HG03039 (cell line): ENCODE measurements at regions not wholly inside any gene's neighbourhood (a gene's known extent, or its start where the extent isn't known, plus 50 kb on each side); places are given as distances from the start of the nearest gene placed in this dataset.

Experiments
- ATAC-seq: cut with Tn5 transposase; IDR thresholded peaks from one replicate; pipeline ENCODE4 v1.9.1; 2021; ENCODE audit warnings: mild to moderate bottlenecking, moderate library complexity; ENCODE audit not compliant: unreplicated experiment

DNA sequence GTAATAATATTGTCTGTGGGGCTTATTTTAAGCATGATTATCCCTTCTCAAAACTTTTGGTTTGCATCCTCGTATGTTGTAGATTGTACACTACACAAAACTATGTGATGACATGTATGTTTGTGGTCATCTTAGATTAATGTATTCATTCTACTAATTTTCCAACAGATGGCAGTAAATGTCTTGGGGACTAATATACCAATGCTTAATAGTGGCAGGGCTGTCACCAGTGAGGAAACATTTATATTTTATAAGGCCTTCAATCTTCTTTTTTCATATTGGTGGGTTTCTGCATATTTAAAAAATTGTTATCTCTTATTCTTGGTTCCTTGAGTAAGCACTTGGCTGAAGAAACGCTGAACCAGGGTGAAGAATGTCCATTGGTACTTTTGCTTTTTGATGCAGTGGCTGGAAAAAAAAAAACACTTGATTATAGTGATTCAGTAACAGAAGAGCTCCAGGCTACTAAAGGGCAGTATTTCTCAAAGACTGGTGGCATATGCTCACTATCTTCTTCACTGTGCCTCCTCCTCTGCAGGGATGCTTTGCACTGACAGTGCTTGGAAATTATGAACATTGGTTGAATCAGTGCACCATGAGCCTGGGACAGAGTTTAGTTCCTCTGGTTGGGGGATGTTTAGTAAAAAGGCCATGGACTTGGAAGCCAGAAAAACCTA lies 530.3 kb downstream of the RASEF start:
- no peak for ATAC-seq

DNA sequence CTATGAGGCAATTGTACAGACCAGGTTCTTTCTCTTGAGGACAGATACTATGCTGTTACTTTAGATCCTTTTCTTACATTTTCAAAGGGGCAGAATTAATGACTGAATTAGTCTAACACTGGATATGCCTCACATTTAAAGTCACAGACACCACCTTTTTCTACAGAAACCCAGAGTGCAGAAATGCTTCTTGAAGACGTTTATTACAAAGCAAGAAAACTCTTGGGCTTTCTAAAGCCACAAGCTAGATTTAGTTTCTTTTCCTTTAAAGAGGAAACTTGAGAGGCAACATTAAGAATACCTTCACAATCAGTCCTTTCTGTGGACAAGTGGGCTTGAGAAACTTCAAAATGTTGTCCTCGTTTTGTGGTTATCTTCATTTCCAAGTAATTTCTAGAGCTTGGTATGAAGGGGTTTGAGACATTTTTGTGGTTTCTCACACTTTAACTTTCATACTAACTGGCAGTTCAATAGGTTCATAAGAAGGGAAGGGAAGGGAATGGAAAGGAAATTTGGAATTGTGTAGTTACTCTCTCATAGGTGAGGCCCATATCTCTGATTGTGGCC lies 527.4 kb downstream of the RASEF start:
- no peak for ATAC-seq

- ATAC-seq = no peak
These were observed 524.3 kb downstream of the RASEF start for GRCh38 chr9:82538634-82539033.

DNA sequence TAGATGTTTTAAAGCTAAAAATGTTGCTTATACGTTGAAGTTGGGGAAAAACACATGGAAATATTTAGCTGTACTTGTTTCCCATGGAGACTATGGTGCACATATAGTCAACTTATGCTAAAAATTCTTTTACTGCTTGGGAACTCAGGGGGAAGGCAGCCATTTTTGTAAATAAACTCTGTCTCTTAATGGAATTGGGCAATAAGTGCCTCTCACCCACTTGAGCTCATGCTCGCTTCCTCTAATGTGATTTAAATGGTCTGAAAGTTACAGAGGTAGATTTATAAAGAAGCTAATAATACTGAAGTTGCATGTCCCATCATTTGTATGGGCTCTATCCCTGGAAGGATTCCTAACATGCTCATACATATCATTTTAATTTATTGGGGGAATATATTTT lies 523.8 kb downstream of the RASEF start:
- ATAC-seq = no peak

GRCh38 chr9:82539856-82540579 lies 522.9 kb downstream of the RASEF start:
- no peak for ATAC-seq

DNA sequence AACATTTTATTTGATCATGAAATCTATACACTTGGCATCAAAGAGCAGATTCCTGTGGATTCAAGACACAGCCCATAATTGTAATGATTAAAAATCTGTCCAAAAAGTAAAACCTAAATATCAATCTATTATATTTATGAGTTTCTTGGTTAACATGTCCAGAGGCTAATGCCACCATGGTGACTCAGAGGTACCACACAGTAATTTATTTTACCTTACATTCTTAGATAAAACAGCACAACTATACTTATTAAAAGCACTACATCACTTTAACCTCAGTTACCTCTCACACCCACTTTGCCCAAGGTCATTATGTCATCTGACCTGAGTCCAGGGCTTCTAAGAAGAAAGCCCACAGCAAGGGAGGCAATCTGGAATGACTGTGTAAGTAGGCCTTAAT lies 519.2 kb downstream of the RASEF start:
- ATAC-seq = no peak

DNA sequence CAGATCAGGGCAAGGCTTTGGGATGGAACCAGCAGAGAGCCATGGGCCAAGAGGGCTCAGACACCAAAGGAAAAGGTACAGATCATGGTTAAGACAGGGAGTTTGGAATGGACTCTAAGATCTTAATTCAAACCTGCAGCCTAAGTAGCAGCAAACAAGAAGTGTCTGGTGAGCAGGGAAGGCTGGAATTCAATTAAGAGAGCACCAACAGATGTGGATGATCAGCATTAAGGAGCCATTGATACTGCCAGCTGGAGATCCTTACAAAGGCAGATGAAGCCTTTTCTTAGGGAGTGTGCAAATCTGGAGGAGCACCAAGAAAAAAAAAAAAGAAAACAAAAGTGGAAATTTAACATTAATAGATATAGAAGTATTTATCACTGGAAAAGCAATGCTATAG lies 516.8 kb downstream of the RASEF start:
- no peak for ATAC-seq

DNA sequence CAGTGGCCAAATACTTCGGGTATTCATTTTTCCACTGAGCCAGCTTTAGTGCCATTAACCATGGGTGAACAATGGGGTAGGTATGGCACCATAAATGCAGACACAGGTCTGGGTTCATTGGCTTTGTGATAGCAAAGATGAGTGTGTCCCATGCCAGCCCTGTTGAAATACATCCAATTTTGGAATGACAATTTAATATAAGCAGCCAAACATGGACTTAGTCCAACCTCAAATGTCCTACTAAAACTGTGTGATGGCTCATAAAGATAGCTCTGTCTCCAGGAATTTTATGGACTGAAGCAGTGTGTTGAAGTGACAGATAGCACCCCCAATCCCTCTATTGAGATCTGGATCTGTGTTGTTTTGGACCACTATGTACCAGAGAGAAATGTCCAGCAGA lies 514.9 kb downstream of the RASEF start:
- no peak for ATAC-seq

DNA sequence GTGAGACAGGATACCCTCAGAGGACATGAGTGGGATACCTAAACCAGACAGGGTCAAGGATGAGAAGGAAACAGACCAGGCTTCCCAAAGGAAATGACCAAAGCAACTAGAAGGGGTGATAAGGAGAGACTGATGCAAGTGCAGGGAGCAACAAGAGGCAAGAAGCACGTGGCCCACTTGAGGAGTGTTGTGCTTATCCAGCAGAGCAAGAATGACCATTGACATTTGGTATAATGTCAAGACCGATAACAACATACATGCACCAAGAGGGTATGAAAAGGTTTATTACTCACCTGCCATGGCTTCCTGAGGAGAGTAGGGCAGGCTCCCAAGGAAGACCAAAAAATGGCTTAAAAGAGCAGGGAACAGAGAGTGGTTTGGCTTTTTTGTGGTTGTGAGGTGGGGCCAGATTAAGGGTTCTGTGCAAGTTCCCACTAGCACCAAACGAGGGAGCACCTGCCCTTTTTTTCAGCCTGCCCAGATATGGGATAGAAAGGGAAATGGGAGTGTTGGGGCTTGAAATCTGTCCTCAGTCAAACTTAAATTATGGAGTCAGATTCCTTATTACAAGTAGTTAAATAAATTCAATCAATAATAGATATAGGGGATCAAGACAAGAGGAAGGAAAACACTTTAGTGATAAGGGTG lies 513.6 kb downstream of the RASEF start:
- no peak for ATAC-seq

DNA sequence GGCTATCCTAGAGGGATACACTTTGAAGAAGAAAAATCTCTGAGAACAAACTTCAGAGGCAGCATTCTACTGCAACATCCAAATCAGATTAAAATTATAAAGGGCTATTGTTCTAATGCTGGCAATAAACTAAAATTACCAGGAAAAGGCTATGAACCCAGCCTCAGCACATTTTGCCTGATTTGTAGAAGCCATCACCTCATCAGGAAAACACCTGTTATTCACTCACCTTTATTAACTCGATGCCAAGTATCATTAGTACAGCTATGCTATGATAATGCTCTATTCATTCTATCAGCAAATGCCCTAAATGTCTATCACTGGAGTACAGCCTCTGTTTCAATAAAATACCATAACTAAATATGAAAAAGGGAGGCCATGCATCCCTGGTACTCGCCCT lies 510.2 kb downstream of the RASEF start:
- no peak for ATAC-seq

GRCh38 chr9:82553654-82554366 lies 509.1 kb downstream of the RASEF start:
- ATAC-seq = no peak

- ATAC-seq = no peak
These were observed 508.6 kb downstream of the RASEF start for GRCh38 chr9:82554381-82554780.

DNA sequence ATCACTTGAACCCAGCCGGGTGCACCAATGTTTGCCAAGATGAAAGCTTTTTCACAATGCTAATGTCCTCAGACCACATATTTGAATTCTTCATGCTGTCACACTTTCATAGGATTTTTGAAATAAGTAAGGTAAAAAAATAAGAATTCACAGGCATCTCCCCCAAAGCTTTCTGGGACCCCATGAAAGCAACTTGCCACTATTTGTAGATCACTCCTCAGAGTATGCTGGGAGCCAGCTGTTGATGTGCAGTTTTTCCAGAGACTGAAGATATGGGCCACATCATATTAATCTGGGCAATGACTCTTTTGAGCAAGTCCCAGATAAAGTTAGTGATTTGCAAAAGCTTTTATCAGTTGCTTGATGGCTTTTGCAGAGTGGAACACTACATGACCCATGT lies 507.9 kb downstream of the RASEF start:
- no peak for ATAC-seq

GRCh38 chr9:82555431-82556051 lies 507.4 kb downstream of the RASEF start:
- ATAC-seq = no peak

DNA sequence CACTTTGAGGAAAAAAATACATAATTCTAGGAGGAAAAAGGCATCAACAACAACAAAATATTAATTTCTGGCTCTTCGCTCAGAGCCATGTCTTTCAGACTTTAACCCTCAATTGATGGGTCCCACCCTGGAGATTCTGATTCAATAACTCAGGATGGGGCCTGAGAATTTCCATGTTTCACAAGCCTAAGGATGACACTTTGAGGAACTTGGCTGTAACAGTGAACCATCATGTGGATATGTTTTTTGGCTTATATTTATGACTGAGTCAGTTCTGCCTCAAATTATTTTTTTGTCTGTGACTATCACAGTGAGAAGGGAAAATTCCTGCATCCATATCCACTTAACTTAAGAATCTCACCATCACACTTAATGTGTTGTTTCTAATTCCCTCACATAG lies 504.6 kb downstream of the RASEF start:
- no peak for ATAC-seq

- no peak for ATAC-seq
These were observed 503.9 kb downstream of the RASEF start for GRCh38 chr9:82558855-82559630.

GRCh38 chr9:82560036-82560435 lies 502.9 kb downstream of the RASEF start:
- no peak for ATAC-seq

- no peak for ATAC-seq
These were observed 502.5 kb downstream of the RASEF start for GRCh38 chr9:82560457-82560904.

DNA sequence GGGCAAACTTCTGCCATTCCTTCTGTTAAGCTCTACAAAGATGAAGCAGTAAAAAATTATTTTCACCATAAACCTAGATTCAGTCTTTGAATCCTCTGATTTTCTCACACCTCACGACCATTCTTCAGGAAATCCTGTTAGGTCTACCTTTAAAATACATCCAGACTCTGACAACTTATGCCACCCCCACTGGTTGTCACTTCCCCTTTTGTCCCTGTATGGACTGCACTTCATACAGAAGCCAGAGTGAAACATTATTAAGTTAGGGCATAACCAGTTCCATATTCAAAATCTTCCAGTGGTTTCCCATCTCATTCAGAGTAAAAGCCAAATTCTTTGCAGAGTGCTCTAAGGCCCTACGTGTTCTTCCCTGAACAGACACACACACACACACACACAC lies 499.8 kb downstream of the RASEF start:
- no peak for ATAC-seq

DNA sequence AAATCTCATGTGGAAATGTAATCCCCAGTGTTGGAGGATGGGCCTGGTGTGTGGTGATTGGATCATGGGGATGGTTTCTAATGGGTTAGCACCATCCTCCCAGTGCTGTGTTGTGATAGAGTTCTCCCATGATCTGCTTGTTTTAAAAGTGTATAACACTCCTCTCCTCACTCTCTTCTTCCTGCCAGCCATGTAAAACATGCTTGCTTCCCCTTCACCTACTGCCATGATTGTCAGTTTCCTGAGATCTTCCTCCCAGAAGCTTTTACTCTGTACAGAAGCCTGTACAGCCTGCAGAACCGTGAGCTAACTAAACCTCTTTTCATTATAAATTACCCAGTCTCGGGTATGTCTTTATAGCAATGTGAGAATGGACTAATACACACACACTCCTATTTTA lies 499.1 kb downstream of the RASEF start:
- no peak for ATAC-seq
